ENCODE measurements at regions not wholly inside any gene's neighbourhood (a gene's known extent, or its start where the extent isn't known, plus 50 kb on each side); places are given as distances from the start of the nearest gene placed in this dataset.

GRCh38 chr15:36372968-36373367, 206.5 kb upstream of the CDIN1 start:
- TF ChIP-seq CTCF (CRISPR knock-in tag; IDR thresholded peaks at IDR 0.05) (no peak), CREB3 (CRISPR knock-in tag; IDR thresholded peaks at IDR 0.05) (no peak), KDM6A (CRISPR knock-in tag; IDR thresholded peaks at IDR 0.05; ENCODE audit: low read depth) (no peak), ZNF816 (CRISPR knock-in tag; IDR thresholded peaks at IDR 0.05; ENCODE audit: borderline replicate concordance) (no peak), SOX13 (IDR thresholded peaks at IDR 0.05) (no peak), SOX13 (CRISPR knock-in tag; conservative IDR thresholded peaks at IDR 0.05 in 1 of 2, IDR thresholded peaks at IDR 0.05 in 1 of 2) (no peak), EZH2 (conservative IDR thresholded peaks at IDR 0.05; ENCODE audit: low read depth, low read length) (no peak), SP1 (IDR thresholded peaks at IDR 0.05) (no peak), SP1 (CRISPR knock-in tag; IDR thresholded peaks at IDR 0.05) (no peak), SMARCE1 (IDR thresholded peaks at IDR 0.05; ENCODE audit: borderline replicate concordance) (no peak)

Data from HepG2 (cell line).